H1 (cell line): ENCODE measurements at regions not wholly inside any gene's neighbourhood (a gene's known extent, or its start where the extent isn't known, plus 50 kb on each side); places are given as distances from the start of the nearest gene placed in this dataset.

Source experiments
- ATF3 ChIP-seq: IDR thresholded peaks from 2 replicates; pipeline ENCODE4 v1.6.1; 2011; ENCODE audit warnings: low read depth, mild to moderate bottlenecking, low read length; ENCODE audit not compliant: insufficient read depth
- CEBPB ChIP-seq: IDR thresholded peaks from 2 replicates; pipeline ENCODE4 v1.6.1; 2012; ENCODE audit warnings: low read depth, low read length
- NRF1 ChIP-seq: IDR thresholded peaks from 2 replicates; pipeline ENCODE4 v1.6.1; 2011; ENCODE audit warnings: mild to moderate bottlenecking, low read depth, low read length, improper control_type of control experiment
- POLR2AphosphoS5 ChIP-seq: IDR thresholded peaks from 2 replicates; pipeline ENCODE4 v1.6.1; 2011; ENCODE audit warnings: low read depth, low read length
- RNF2 ChIP-seq: fragments of 200-900, 300-1000 bp; sonication (generic); IDR thresholded peaks from 2 replicates; pipeline ENCODE4 v1.7.1; 2016; ENCODE audit warnings: borderline replicate concordance, low read depth, mild to moderate bottlenecking, antibody characterized with exemption, low read length; ENCODE audit not compliant: poor library complexity, severe bottlenecking; ENCODE audit errors: missing control alignments
- RXRA ChIP-seq: IDR thresholded peaks from 2 replicates; pipeline ENCODE4 v1.6.1; 2011; ENCODE audit warnings: low read depth, mild to moderate bottlenecking, low read length, moderate library complexity; ENCODE audit not compliant: insufficient read depth
- SAP30 ChIP-seq: fragments of 300-600 bp; sonication (generic); IDR thresholded peaks from 2 replicates; pipeline ENCODE4 v1.7.1; 2012; ENCODE audit warnings: low read length, moderate library complexity, mild to moderate bottlenecking, inconsistent platforms; ENCODE audit not compliant: insufficient read depth, insufficient replicate concordance
- SIN3A ChIP-seq, 2 experiments: IDR thresholded peaks in 1 of 2; conservative IDR thresholded peaks in 1 of 2; 2 replicates each; pipeline ENCODE4 v1.6.1; 2011 to 2012; ENCODE audit warnings: low read length in 2 of 2, improper control_type of control experiment in 1 of 2, low read depth in 1 of 2, mild to moderate bottlenecking in 1 of 2
- ZNF274 ChIP-seq: IDR thresholded peaks from 2 replicates; pipeline ENCODE4 v1.7.0; 2012; ENCODE audit warnings: low read length, borderline replicate concordance; ENCODE audit errors: extremely low read depth

- no peak for TF ChIP-seq RXRA
- TF ChIP-seq SIN3A (conservative IDR thresholded peaks at IDR 0.05 in 1 of 2, IDR thresholded peaks at IDR 0.05 in 1 of 2; ENCODE audit: low read depth in 1 of 2, low read length in 2 of 2), result no peak
- no peak for TF ChIP-seq NRF1
- TF ChIP-seq CEBPB, result no peak
- TF ChIP-seq RNF2, result no peak
- TF ChIP-seq POLR2AphosphoS5, result no peak
- no peak for TF ChIP-seq ZNF274
- TF ChIP-seq ATF3, result no peak
- no peak for TF ChIP-seq SAP30
These were observed 75.0 kb upstream of the NETO1 start (continued) for GRCh38 chr18:72942766-72943165.
